ENCODE measurements at regions not wholly inside any gene's neighbourhood (a gene's known extent, or its start where the extent isn't known, plus 50 kb on each side); places are given as distances from the start of the nearest gene placed in this dataset.
A peak's percentile ranks its signal among the peaks of the same experiment; 100 is the strongest.

DNA sequence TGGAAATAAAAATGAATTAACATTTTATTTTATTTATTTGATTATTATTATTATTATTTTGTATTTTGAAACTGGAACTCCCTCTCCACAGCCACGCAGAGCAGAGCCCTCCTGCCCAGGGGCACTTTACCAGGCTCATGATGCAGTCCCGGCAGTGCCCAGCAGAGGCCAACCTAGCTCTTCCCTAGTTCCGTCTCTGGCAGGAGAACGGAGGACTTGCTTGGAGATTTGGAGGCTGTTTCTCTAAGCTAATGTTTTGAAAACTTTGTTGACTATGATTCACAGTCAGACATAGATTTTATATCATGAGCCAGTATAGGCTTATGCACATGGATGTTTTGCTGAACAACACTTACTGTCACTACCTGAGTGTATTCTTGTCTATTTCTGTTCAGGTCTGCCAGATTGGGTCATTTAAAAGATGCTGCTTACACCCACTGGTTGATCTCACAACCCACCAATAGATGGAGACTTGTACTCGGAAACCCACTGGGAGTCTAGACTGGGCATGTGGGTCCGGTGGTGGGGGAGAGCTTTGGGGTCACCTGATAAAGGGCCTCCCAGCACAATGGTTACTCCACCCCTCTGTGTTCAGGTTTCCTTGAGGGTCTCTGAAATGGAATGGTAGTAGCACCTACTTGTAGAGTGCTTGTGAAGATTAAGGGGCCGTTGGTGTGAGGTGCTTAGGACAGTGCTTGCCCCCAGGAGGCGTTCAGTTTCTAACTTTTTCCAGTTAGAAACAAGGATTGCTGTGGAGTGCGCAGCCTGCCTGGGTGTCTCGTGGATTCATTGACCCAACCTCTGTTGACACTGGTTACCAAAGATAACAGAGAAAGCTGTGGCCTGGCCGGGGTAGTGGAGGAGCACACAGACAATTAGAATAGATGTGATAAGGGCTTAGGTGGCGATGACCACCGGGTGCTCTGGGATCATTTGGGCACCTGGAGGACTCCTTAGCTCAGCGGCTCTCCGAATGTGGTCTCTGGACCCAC is 177.3 kb downstream of the HAUS1 start:
- TF ChIP-seq CTCF (IDR thresholded peaks at IDR 0.05 in 4 of 5, conservative IDR thresholded peaks at IDR 0.05 in 1 of 5) (peak; percentile 78 to 93 (median 83)), POLR2A (IDR thresholded peaks at IDR 0.05) (no peak)
